Peyer's patch (tissue), 4 donors: ENCODE measurements at regions not wholly inside any gene's neighbourhood (a gene's known extent, or its start where the extent isn't known, plus 50 kb on each side); places are given as distances from the start of the nearest gene placed in this dataset.

Source experiments
- DNase-seq, 3 donors: peaks; one replicate each; pipeline ENCODE4 v3.0.0-alpha.2; 2017 to 2019
- H3K27ac ChIP-seq, 4 donors: fragments of 200-600 bp; sonication (generic); one replicate each; pipeline ENCODE4 v1.5.1; 2016 to 2019
- H3K27me3 ChIP-seq, 2 donors: fragments of 200-600 bp; sonication (generic); one replicate each; pipeline ENCODE4 v1.5.1; 2019
- H3K36me3 ChIP-seq, 3 donors: fragments of 200-600 bp; sonication (generic); one replicate each; pipeline ENCODE4 v1.5.1; 2016 to 2019
- H3K4me1 ChIP-seq, 4 donors: fragments of 200-600 bp; sonication (generic); one replicate each; pipeline ENCODE4 v1.5.1; 2016 to 2019
- H3K4me3 ChIP-seq, 4 donors: fragments of 200-600 bp; sonication (generic); 1 replicate in 3 of 4; 2 replicates in 1 of 4; pipeline ENCODE4 v1.5.1; 2016 to 2019; ENCODE audit warnings: mild to moderate bottlenecking in 1 of 4
- H3K9me3 ChIP-seq, 4 donors: fragments of 200-600 bp; sonication (generic); one replicate each; pipeline ENCODE4 v1.5.1; 2016 to 2019; ENCODE audit warnings: mild to moderate bottlenecking in 1 of 4
- POLR2A ChIP-seq, 2 donors: fragments of 450-650 bp; IDR thresholded peaks; one replicate each; pipeline ENCODE4 v1.5.1; 2017; ENCODE audit warnings: antibody characterized with exemption in 2 of 2, mild to moderate bottlenecking in 2 of 2, moderate library complexity in 2 of 2
- TF ChIP-seq, protein P1 (sequence below), 6 experiments: fragments of 450-650 bp in 4 of 6; fragments of 200-600 bp in 2 of 6; sonication (generic) in 1 of 6; IDR thresholded peaks; one replicate each; pipeline ENCODE4 v1.5.1; 2017 to 2019; ENCODE audit warnings: antibody characterized with exemption in 6 of 6, mild to moderate bottlenecking in 3 of 6, moderate library complexity in 1 of 6

DNA sequence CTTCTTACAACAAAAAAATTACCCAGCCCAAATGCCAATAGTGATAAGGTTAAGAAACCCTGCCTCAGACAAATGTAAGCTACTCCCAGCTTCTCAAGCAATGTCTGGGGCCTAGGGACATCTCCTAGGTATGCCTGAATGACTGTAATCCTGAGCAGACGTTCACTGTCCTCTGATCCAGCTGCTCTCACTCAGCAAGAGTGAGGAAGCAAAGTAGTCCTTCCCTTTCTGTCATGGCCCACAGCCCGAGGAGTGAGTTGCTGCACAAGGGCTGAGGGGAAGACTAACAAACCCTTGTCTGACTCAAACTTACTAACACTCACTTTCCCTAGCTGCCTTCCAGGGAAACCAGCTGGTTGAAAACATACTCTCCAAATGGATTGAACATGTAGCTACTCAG is 124.9 kb upstream of the TNFSF4 start:
- DNase-seq: no peak
- peaks cover 0 to 7% (median 0%) of the 10 kb centered on the region in 4 donors for H3K4me1 ChIP-seq
- H3K27ac ChIP-seq: peak overlapping the region in 2 of 4 donors; percentile 6 to 31
- no peaks in the 10 kb centered on the region for H3K27me3 ChIP-seq
- no peak for TF ChIP-seq POLR2A (IDR thresholded peaks at IDR 0.05)
- TF ChIP-seq, protein P1, sequence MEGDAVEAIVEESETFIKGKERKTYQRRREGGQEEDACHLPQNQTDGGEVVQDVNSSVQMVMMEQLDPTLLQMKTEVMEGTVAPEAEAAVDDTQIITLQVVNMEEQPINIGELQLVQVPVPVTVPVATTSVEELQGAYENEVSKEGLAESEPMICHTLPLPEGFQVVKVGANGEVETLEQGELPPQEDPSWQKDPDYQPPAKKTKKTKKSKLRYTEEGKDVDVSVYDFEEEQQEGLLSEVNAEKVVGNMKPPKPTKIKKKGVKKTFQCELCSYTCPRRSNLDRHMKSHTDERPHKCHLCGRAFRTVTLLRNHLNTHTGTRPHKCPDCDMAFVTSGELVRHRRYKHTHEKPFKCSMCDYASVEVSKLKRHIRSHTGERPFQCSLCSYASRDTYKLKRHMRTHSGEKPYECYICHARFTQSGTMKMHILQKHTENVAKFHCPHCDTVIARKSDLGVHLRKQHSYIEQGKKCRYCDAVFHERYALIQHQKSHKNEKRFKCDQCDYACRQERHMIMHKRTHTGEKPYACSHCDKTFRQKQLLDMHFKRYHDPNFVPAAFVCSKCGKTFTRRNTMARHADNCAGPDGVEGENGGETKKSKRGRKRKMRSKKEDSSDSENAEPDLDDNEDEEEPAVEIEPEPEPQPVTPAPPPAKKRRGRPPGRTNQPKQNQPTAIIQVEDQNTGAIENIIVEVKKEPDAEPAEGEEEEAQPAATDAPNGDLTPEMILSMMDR (IDR thresholded peaks at IDR 0.05): no peak
- H3K9me3 ChIP-seq: no peaks in the 10 kb centered on the region
- H3K4me3 ChIP-seq: no peak overlapping the region
- H3K36me3 ChIP-seq: no peaks in the 10 kb centered on the region

DNA sequence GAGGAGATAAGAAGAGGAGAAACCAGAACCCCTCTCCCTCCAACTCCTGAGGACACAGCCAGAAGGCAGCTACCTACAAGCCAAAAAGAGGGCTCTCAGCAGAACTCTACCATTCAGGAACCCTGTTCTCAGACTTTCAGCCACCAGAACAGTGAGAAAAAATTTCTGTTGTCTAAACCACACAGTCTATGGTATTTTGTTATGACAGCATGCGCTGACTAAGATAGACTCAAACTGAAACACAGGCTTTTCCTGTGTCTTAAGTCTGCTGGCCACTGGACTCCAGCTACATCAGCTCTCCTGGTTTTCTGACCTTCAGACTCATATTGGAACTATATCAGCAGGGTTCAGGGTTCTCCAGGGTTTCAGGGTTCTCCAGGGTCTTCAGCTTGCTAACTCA is 126.5 kb upstream of the TNFSF4 start:
- H3K27me3 ChIP-seq: no peaks in the 10 kb centered on the region

DNA sequence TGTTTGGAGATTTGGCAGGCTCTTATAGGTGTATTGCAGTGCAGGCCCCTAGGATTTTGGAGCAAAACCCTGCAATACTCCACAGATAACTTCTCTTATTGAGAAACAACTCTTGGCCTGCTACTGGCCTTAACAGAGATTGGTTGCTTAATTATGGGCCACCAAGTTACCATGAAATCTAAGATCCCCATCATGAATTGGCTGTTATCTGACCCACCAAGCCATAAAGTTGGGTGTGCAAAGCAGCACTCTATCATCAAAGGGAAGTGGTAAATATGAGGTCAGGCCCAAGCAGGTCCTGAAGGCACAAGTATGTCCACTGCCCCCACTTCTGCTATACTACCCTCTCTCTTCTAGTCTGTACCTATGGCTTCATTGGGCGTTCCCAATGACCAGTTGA is 130.0 kb upstream of the TNFSF4 start:
- no peaks in the 10 kb centered on the region for H3K27me3 ChIP-seq
- DNase-seq: no peak
- H3K36me3 ChIP-seq: no peaks in the 10 kb centered on the region
- H3K27ac ChIP-seq: no peak overlapping the region
- H3K4me1 ChIP-seq: no peaks in the 10 kb centered on the region
- H3K4me3 ChIP-seq: no peak overlapping the region
- no peaks in the 10 kb centered on the region for H3K9me3 ChIP-seq
- TF ChIP-seq, protein P1 (IDR thresholded peaks at IDR 0.05): no peak
- TF ChIP-seq POLR2A (IDR thresholded peaks at IDR 0.05): no peak

More for the DNA sequence above, 126.5 kb upstream of the TNFSF4 start:
- no peak for TF ChIP-seq POLR2A (IDR thresholded peaks at IDR 0.05)
- TF ChIP-seq, protein P1 (IDR thresholded peaks at IDR 0.05): no peak
- H3K4me1 ChIP-seq: peaks cover 0 to 7% (median 0%) of the 10 kb centered on the region in 4 donors
- no peak overlapping the region for H3K4me3 ChIP-seq
- H3K27ac ChIP-seq: no peak overlapping the region
- DNase-seq: no peak
- H3K36me3 ChIP-seq: no peaks in the 10 kb centered on the region
- no peaks in the 10 kb centered on the region for H3K9me3 ChIP-seq

DNA sequence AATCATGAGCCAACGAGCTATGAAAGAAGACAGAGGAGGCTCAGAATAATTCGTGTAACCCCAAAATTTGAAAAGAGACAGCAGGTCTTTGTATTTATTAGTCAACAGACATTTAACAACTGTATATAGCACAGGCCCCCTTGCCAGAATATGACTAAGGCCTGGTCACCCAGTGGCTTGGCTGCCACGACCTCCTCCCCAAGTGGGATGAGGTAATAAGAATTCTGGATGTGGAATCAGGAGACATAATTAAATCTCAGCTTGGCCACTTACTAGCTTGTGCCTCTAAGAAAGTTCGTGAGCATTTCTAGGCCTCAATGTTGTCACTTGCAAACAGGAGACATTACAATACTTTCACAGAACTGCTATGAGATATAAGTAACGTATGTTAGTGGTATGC is 134.2 kb upstream of the TNFSF4 start:
- no peaks in the 10 kb centered on the region for H3K9me3 ChIP-seq
- no peaks in the 10 kb centered on the region for H3K27me3 ChIP-seq
- no peak for DNase-seq
- no peak overlapping the region for H3K27ac ChIP-seq
- H3K4me1 ChIP-seq: no peaks in the 10 kb centered on the region
- H3K4me3 ChIP-seq: no peak overlapping the region
- H3K36me3 ChIP-seq: no peaks in the 10 kb centered on the region
- TF ChIP-seq POLR2A (IDR thresholded peaks at IDR 0.05): no peak
- TF ChIP-seq, protein P1 (IDR thresholded peaks at IDR 0.05): no peak

DNA sequence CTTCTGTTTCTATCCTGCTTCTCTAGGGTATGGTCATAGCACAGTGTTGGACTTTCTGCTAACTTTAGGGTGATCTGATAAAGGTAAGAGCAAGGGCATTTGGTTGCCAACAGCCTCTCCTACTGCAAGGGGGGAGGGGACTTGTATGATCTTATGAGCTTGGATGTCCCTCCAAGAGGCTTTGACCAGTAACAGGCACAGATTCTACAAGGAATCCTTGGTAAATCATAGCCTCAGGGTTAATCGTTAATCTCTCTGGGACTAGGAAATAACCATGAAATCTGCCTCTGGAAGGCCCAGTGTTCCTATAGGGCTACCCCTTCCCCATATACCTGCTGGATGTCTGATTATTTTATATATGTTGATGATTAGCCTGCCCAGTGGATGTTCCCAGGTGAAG is 134.8 kb upstream of the TNFSF4 start:
- Histone ChIP-seq H3K27me3 (no peaks in the 10 kb centered on the region), H3K27ac (no peak overlapping the region)
- TF ChIP-seq POLR2A (IDR thresholded peaks at IDR 0.05): no peak
- TF ChIP-seq, protein P1 (IDR thresholded peaks at IDR 0.05): no peak

DNA sequence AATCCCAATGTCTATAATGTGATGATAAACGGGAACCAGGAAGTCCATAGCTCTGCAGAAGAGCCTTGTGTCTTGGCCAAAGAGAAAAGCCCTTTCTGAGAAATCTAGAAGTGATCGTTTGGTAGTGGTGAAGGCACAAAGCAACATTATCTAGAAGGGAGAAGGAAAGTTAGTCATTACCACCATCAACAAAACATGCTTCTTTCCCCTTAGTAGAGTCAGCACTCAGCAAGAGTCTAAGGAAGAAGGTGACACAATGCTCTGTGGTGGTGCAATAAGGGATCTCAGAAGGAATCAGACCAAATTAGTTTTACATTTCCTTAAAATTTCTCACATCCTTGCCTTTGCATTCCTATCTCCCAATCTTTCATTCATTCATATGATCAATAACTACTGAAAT is 134.4 kb upstream of the PRDX6 start:
- no peak overlapping the region for H3K4me3 ChIP-seq
- DNase-seq: no peak
- TF ChIP-seq, protein P1 (IDR thresholded peaks at IDR 0.05): no peak
- TF ChIP-seq POLR2A (IDR thresholded peaks at IDR 0.05): no peak
- H3K36me3 ChIP-seq: no peaks in the 10 kb centered on the region
- H3K27ac ChIP-seq: no peak overlapping the region
- H3K9me3 ChIP-seq: no peaks in the 10 kb centered on the region
- no peaks in the 10 kb centered on the region for H3K4me1 ChIP-seq
- H3K27me3 ChIP-seq: no peaks in the 10 kb centered on the region

More for the DNA sequence above, 134.8 kb upstream of the TNFSF4 start:
- Histone ChIP-seq H3K4me1 (no peaks in the 10 kb centered on the region), H3K9me3 (no peaks in the 10 kb centered on the region), H3K4me3 (no peak overlapping the region), H3K36me3 (no peaks in the 10 kb centered on the region)
- no peak for DNase-seq
